OCI-LY7 (cell line): ENCODE measurements at regions not wholly inside any gene's neighbourhood (a gene's known extent, or its start where the extent isn't known, plus 50 kb on each side); places are given as distances from the start of the nearest gene placed in this dataset.

Experiments
- EZH2phosphoT487 ChIP-seq: fragments of 200-600 bp; sonication (generic); IDR thresholded peaks from 2 replicates; pipeline ENCODE4 v1.6.1; 2018; ENCODE audit warnings: low read depth, borderline replicate concordance, mild to moderate bottlenecking, mixed run types, antibody characterized with exemption, low read length, moderate library complexity, mixed read lengths
- TF ChIP-seq, protein P1 (sequence below): fragments of 200-600 bp; sonication (generic); conservative IDR thresholded peaks from 2 replicates; pipeline ENCODE4 v1.5.1; 2014; ENCODE audit warnings: mild to moderate bottlenecking, antibody characterized with exemption, low read length, moderate library complexity, mixed read lengths

- TF ChIP-seq, protein P1, sequence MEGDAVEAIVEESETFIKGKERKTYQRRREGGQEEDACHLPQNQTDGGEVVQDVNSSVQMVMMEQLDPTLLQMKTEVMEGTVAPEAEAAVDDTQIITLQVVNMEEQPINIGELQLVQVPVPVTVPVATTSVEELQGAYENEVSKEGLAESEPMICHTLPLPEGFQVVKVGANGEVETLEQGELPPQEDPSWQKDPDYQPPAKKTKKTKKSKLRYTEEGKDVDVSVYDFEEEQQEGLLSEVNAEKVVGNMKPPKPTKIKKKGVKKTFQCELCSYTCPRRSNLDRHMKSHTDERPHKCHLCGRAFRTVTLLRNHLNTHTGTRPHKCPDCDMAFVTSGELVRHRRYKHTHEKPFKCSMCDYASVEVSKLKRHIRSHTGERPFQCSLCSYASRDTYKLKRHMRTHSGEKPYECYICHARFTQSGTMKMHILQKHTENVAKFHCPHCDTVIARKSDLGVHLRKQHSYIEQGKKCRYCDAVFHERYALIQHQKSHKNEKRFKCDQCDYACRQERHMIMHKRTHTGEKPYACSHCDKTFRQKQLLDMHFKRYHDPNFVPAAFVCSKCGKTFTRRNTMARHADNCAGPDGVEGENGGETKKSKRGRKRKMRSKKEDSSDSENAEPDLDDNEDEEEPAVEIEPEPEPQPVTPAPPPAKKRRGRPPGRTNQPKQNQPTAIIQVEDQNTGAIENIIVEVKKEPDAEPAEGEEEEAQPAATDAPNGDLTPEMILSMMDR, result no peak
- no peak for TF ChIP-seq EZH2phosphoT487
Measured at GRCh38 chr1:14019461-14019860, 319.5 kb downstream of the PRDM2 start.
